NCI-H2171 (cell line): ENCODE measurements at regions not wholly inside any gene's neighbourhood (a gene's known extent, or its start where the extent isn't known, plus 50 kb on each side); places are given as distances from the start of the nearest gene placed in this dataset.
A peak's percentile ranks its signal among the peaks of the same experiment; 100 is the strongest.

Experiments used
- DNase-seq: peaks from one replicate; lab custom pipeline; 2025; lab: John Stamatoyannopoulos, UW

DNA sequence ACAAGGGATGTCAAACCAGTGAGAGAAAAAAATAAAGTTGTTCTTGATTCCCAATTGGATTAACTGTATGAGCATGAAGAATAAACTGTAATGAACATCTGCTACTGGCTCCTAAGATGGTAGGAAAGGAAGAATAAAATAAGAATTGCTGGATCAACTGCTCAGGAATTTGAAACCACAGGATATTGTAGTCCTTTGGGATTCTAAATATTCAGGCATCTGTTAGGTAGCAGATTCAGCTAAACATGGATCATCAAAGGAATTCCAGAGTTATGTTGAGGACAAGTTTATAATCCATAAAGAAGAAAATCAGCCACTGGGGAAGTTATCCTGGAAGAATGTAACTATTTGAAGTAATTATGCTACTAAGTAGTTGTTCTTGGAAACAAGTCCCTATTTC lies 65.8 kb downstream of the ISL1 start:
- no peak for DNase-seq

- DNase-seq, result no peak
Measured at GRCh38 chr5:51452562-51452961, 69.3 kb downstream of the ISL1 start.

GRCh38 chr5:51465165-51465564 lies 81.9 kb downstream of the ISL1 start:
- DNase-seq, result peak; percentile 47

DNA sequence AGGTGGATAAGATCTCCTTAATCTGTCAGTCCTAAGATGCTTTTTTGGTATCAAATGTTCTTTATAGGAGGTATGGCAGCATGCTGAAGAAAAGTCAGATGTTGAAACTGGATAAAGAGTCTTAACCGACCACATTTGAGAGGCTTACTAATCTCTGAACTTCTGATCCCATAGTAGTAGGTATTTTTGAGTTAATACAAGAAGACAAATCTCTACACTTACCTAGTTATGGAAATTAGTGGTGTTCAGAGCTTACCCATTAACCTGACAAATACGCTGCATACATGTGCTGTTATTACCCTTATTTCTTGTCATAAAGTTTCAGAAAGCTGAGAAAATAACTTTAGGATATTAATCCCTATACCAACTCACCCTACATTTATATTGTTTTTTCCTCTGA lies 83.0 kb downstream of the ISL1 start:
- no peak for DNase-seq

DNA sequence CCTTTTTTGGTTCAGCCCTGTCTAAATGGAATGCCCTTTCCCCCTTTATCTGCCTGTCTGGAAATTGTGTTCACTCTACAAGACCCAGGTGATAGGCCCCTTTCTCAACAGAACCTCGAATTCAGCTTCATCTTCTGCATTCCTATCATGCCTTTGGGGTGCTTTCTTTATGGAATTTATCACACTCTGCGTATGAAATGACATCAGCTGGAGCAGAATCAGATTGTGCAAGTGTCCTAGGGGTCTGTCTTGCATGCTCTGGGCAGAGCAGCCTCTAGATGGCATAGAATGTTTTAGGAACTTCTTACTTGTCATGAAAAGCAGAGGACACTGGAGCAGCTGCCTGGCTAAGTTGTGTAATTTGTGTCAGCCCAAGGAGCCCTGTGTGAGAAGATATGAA lies 84.9 kb downstream of the ISL1 start:
- DNase-seq, result no peak

DNA sequence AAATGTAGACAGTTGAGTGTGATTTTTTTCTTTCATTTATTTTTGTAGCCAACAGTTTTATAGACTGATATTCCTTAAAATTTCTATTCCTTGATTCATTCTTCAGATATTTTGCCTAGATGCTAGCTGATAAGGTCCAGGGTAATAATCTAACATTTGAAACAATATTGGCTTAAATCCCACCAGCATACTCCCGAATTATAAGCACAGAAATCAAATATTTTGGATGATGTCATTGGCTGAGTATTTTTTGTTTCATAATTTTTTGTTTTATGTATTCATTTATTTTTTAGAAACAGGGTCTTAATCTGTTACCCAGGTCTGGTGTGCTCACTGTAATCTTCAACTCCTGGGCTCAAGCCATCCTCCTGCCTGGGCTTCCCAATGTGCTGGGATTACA lies 88.4 kb downstream of the ISL1 start:
- DNase-seq, result no peak

DNA sequence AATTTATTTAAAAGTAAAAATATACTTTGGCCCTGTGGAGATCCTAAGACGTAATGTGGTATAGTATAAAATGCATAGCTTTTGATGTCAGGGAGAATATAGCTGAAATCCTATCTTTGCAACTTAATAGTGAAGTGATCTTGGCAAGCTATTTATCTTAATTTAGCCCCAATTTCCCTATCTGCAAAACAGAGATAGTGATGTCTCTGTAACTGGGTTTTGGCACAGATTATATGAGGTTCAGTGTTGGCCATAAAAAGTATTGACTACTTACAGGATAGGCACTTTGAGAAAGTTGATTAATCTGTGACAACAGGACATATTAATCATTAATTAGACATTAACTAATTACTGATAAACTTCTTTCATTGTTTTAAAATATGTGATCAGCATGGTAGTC lies 89.2 kb downstream of the ISL1 start:
- DNase-seq, result no peak

DNA sequence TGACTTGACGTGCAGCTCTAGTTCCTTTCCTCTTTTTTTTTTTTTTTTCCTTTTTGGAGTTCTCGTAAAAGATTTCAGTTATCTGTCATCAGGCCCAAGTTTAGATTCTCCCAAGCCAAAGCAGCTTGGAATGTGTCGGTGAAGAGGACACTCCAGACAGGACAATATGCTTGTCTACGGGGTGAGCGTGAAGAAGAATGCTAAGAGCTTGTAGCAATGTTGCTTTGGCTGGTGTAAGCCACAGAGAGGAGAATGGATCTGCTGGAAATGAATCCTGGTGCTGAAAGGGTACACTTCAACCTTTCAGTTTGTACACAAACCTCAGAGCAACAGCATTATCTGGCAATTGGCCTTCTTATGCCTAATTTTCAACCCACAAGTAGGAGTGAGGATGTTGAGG lies 92.4 kb downstream of the ISL1 start:
- no peak for DNase-seq

DNA sequence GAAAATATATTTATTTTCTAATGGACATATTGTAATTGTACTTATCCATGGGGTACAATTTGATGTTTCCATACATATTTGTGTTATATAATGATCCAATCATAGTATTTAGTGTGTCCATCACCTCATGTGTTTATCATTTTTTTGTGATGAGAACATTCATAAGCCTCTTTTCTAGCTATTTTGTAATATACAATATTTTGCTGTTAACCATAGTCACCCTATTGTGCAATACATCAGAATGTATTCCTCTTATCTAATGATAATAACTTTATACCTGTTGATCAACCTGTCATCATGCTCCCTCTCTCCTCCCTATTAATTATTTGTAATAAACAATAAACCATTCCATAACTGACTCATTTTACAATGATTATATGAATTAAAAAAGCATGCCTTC lies 93.2 kb downstream of the ISL1 start:
- no peak for DNase-seq

DNA sequence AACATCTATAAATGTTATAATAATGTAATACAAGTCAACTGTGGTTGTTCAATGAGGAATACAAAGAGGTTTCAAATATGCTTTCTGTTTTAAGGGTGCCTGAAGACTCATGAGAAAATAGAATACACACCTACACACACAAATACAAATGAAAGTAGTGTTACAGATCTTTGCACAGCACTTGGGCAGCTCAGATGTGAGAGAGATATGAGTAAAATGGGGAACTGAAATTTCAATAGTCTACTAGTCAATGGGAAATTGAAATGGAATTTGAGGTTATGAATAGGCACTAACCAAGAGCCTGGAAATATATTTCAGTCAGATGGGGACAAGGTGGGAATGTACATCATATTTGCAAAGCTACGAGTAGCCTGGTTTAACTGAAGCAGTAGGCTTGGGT lies 96.6 kb downstream of the ISL1 start:
- DNase-seq, result no peak

- DNase-seq, result no peak
Measured at GRCh38 chr5:51484326-51484725, 101.1 kb downstream of the ISL1 start.

DNA sequence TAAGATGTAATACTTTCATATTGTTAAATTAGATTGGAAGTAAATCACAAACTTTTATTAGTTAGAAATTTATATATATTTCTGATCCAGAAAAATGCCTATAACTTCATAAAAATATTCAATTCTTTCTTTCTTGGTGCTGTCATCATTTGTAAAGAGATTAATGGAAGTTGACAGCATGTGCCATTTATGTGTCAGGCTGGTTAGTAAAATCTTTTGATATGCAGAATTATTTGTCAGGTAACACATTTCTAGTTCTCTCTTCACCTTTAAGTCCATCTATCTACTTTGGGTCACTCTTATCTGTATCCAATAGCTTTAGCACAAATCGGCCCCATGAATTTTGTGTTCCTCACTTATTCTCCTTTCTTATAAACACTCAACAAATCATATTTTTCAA lies 102.9 kb downstream of the ISL1 start:
- DNase-seq, result no peak

GRCh38 chr5:51487952-51488351 lies 104.7 kb downstream of the ISL1 start:
- peak; percentile 26 for DNase-seq

GRCh38 chr5:51488803-51489642 lies 105.8 kb downstream of the ISL1 start:
- DNase-seq, result peak; percentile 39

DNA sequence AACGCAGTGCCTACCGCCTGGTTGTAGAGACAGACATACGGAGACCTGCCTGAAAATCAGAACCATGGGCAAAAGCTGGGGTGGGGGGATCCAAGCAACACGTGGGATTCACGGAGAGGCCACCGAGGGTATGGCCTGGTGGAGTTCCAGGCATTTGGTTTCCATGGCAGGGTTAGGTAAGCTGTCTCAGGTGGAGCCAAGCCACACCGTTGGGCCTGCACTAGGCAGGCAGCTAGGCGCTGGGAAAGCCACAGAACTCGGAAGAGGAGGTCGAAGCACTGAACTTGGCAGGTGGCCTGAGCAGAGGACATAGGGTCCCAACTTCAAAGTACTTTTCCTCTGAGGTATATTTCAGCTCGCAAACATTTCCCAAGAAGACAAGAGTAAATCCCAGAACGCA lies 111.6 kb downstream of the ISL1 start:
- no peak for DNase-seq

DNA sequence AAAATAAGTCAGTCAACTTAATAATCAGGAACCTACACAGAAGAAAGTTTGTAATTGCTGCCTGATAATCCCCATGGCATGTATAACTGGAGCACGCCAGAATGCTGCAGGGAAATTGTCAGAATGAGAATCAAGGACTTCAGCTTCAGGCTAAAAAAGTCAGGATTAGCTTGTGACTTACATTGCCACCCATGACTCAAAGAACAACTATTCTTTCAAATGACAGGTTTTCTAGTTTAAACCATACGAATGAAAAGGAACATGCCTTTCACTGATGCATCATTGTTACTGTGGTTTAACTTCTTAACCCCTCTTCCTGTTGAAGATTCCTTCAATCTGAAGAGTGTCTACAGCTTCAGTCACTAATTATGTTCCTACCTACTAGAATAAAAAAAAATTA lies 112.4 kb downstream of the ISL1 start:
- DNase-seq, result no peak

GRCh38 chr5:51517838-51518237 lies 134.6 kb downstream of the ISL1 start:
- DNase-seq, result no peak

- no peak for DNase-seq
Measured at GRCh38 chr5:51518607-51519006, 135.4 kb downstream of the ISL1 start.

DNA sequence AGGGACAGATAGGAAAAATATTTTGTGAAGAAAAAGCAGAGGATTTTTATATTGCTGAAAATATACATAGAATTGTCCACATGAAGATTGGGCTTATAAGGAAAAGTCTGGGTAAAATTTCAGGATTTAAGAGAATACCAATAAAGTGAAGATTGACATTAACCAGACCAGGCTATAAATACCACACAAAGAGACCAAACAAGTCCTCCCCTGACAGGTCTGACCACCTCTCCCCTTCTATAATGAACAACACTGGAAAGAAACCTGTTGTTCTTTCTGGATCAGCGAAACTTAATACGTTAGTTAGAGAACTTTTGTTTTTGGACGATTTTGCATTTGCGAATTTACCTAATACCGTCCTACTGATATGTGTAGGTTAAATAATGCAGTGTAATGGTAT lies 138.3 kb downstream of the ISL1 start:
- no peak for DNase-seq

- no peak for DNase-seq
Measured at GRCh38 chr5:51539232-51539631, 156.0 kb downstream of the ISL1 start.

DNA sequence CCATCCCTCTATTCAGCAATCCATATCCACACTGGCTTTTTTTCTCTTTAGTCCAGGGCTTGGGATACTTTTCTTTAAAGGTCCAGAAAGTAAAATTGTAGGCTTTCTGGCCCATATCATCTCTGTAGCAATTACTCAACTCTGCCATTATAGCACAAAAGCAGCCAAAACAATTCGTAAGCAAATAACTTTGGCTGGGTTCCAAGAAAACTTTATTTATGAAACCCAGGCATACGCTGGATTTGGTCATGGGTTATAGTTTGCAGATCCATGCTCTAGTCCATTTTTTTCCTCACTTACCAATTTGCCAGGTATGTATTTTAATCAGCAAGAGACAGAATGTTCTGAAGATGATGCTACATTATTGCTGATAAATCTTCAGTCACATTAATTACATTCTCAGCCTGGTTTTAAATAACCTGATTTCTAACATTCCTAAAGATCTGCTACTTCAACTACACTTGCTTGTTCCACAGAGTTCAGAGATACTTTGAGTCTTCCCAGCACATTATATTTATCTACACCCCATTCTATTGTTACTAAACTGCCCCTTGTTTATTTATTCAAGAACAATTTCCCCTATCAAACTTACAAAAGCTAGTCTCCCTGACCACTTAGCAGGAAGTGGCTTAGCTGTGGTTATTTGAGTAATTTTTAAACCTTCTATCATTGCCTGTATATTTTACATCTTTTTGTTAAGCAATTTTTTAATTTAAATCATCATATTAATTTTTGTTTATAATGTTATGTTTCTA lies 161.0 kb downstream of the ISL1 start:
- no peak for DNase-seq

GRCh38 chr5:51556833-51557232 lies 173.6 kb downstream of the ISL1 start:
- DNase-seq, result no peak

DNA sequence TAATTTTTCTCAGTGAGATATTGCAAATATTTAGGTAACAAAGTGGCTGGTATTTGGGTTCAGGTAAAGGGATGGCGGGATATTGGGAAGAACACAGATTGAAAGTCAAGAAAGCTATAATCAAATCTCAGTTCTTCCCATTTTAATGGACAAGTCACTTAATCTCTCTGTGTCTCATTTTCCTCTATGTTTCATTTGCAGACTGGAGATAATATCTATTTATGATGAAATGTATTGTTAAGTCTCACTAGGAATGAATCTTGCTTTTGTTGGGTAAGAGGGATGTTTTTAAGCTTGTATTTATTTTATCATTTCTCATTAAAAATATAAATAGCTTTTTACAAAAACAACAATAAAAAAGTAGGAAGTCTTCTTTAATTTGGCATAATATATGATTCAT lies 175.4 kb downstream of the ISL1 start:
- DNase-seq, result no peak

DNA sequence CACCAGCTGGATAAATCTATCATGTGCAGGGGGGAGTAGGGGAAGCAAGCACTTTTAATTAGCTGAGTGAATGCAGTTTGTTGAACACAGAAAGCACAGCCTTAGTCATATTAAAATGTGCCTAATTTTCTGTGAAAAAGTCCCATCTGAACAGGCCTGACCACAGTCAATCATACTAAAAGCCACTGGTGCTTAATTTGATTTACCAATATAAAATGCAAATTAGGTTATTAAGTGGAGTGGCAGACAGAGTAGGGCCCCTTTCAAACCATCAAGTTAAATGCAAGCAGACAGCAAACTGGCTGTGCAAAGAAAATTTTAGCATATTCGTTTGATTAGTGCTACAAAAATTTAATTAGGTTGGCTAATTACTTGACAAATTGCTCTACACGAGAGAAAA lies 176.1 kb downstream of the ISL1 start:
- DNase-seq, result no peak
